Forelimb muscle (tissue), 1 donor: ENCODE measurements at regions not wholly inside any gene's neighbourhood (a gene's known extent, or its start where the extent isn't known, plus 50 kb on each side); places are given as distances from the start of the nearest gene placed in this dataset.
"Not testable (repeated sequence)": the region's sequence is repeated elsewhere in the genome, so short reads cannot be mapped to it uniquely, and the experiment has no call there.

Experiments
- DNase-seq: peaks from one replicate; pipeline ENCODE4 v3.0.0-alpha.2; 2013; ENCODE audit warnings: low read depth

GRCh38 chr1:41981796-41982195 is 63.1 kb upstream of the HIVEP3 start:
- DNase-seq: no peak

GRCh38 chr1:41980827-41981653 is 62.3 kb upstream of the HIVEP3 start:
- no peak for DNase-seq

GRCh38 chr1:41978986-41979385 is 60.3 kb upstream of the HIVEP3 start:
- DNase-seq: no peak

- DNase-seq: no peak
Observed at GRCh38 chr1:41977326-41977725, 58.6 kb upstream of the HIVEP3 start.

- no peak for DNase-seq
Observed at GRCh38 chr1:41976671-41977070, 57.9 kb upstream of the HIVEP3 start.

- no peak for DNase-seq
Observed at GRCh38 chr1:41975850-41976569, 57.3 kb upstream of the HIVEP3 start.

GRCh38 chr1:41975121-41975520 is 56.4 kb upstream of the HIVEP3 start:
- DNase-seq: no peak

GRCh38 chr1:41968557-41968956 is 49.8 kb upstream of the HIVEP3 start:
- not testable (repeated sequence) for DNase-seq
